Middle frontal gyrus (tissue), 1 donor: ENCODE measurements at regions not wholly inside any gene's neighbourhood (a gene's known extent, or its start where the extent isn't known, plus 50 kb on each side); places are given as distances from the start of the nearest gene placed in this dataset.
A peak's percentile ranks its signal among the peaks of the same experiment; 100 is the strongest.

Experiments
- DNase-seq: peaks from one replicate; pipeline ENCODE4 v3.0.0-alpha.2; 2015; ENCODE audit warnings: low spot score; ENCODE audit errors: extremely low spot score

GRCh38 chr9:71590362-71590761 is 178.0 kb downstream of the CEMIP2 start:
- no peak for DNase-seq

- no peak for DNase-seq
Observed at GRCh38 chr9:71589612-71590011, 178.7 kb downstream of the CEMIP2 start.

GRCh38 chr9:71587576-71588362 is 180.5 kb downstream of the CEMIP2 start:
- no peak for DNase-seq

- DNase-seq: no peak
Observed at GRCh38 chr9:71583792-71584191, 184.5 kb downstream of the CEMIP2 start.

- DNase-seq: no peak
Observed at GRCh38 chr9:71582347-71582746, 186.0 kb downstream of the CEMIP2 start.

GRCh38 chr9:71581101-71581500 is 187.2 kb downstream of the CEMIP2 start:
- no peak for DNase-seq

GRCh38 chr9:71571186-71571585 is 197.1 kb downstream of the CEMIP2 start:
- DNase-seq: no peak

GRCh38 chr9:71567890-71568289 is 200.4 kb downstream of the CEMIP2 start:
- no peak for DNase-seq

- no peak for DNase-seq
Observed at GRCh38 chr9:71562140-71562539, 206.2 kb downstream of the CEMIP2 start.

GRCh38 chr9:71557310-71557709 is 211.0 kb downstream of the CEMIP2 start:
- no peak for DNase-seq

GRCh38 chr9:71552480-71552879 is 215.8 kb downstream of the CEMIP2 start:
- no peak for DNase-seq

GRCh38 chr9:71549023-71549422 is 219.3 kb downstream of the CEMIP2 start:
- no peak for DNase-seq

- DNase-seq: no peak
Observed at GRCh38 chr9:71544464-71544863, 223.8 kb downstream of the CEMIP2 start.

- no peak for DNase-seq
Observed at GRCh38 chr9:71541436-71541835, 226.9 kb downstream of the CEMIP2 start.

GRCh38 chr9:71524996-71525580 is 243.2 kb downstream of the CEMIP2 start:
- no peak for DNase-seq

- DNase-seq: no peak
Observed at GRCh38 chr9:71524516-71524915, 243.8 kb downstream of the CEMIP2 start.

- DNase-seq: no peak
Observed at GRCh38 chr9:71521132-71521531, 247.2 kb downstream of the CEMIP2 start.

GRCh38 chr9:71519098-71519696 is 249.1 kb downstream of the CEMIP2 start:
- DNase-seq: no peak

- peak; percentile 17 for DNase-seq
Observed at GRCh38 chr9:71518045-71518827, 250.1 kb downstream of the CEMIP2 start.

GRCh38 chr9:71515626-71516025 is 252.7 kb downstream of the CEMIP2 start:
- no peak for DNase-seq

GRCh38 chr9:71515107-71515506 is 253.2 kb downstream of the CEMIP2 start:
- DNase-seq: no peak
